A549 (cell line): ENCODE measurements at regions not wholly inside any gene's neighbourhood (a gene's known extent, or its start where the extent isn't known, plus 50 kb on each side); places are given as distances from the start of the nearest gene placed in this dataset.
"Not testable (repeated sequence)": the region's sequence is repeated elsewhere in the genome, so short reads cannot be mapped to it uniquely, and the experiment has no call there.

ENCODE experiments used
- ATAC-seq, 2 experiments: fragments of 200-7000 bp in 1 of 2; fragments of >200 bp in 1 of 2; cut with Nextera tagmentation in 1 of 2; cut with Tn5 transposase in 1 of 2; 3 replicates each; pipeline versions ENCODE4 v1.8.0 to v1.9.1; 2018 to 2020; ENCODE audit warnings: mild to moderate bottlenecking in 1 of 2, moderate library complexity in 1 of 2
- CTCF ChIA-PET: fragments of 300-600 bp; sonication (Branson Sonifier 250); formaldehyde crosslinking; extraction: SDS; loops from one replicate; lab custom pipeline; 2021; ENCODE audit warnings: antibody characterized with exemption, inconsistent platforms; lab: Yijun Ruan, JAX
- POLR2A ChIA-PET: fragments of 350-600 bp; formaldehyde crosslinking; extraction: SDS; loops from one replicate; lab custom pipeline; 2021; ENCODE audit warnings: antibody characterized with exemption, inconsistent platforms; lab: Yijun Ruan, JAX
- DNase-seq, 2 experiments: peaks; one replicate each; pipeline versions ENCODE4 v3.0.0 to v3.0.0-alpha.2; 2011 to 2016; ENCODE audit warnings: low read depth in 1 of 2, low spot score in 1 of 2
- FAIRE-seq: peaks from 2 replicates; lab custom pipeline; 2011; peaks lifted over from hg19 to GRCh38; lab: Jason Lieb, UNC
- H3K27ac ChIP-seq, 2 experiments: fragments of >200 bp; sonication (Bioruptor Twin); formaldehyde crosslinking; 3 replicates each; pipeline ENCODE4 v1.5.1; 2016 to 2017
- H3K4me1 ChIP-seq: fragments of >200 bp; sonication (Bioruptor Twin); formaldehyde crosslinking; 3 replicates; pipeline ENCODE4 v1.6.1; 2016
- H3K4me2 ChIP-seq: fragments of >200 bp; sonication (Bioruptor Twin); formaldehyde crosslinking; 3 replicates; pipeline ENCODE4 v1.6.1; 2016
- H3K4me3 ChIP-seq: fragments of >200 bp; sonication (Bioruptor Twin); formaldehyde crosslinking; 3 replicates; pipeline ENCODE4 v1.5.1; 2016
- H3K9me3 ChIP-seq: fragments of >200 bp; sonication (Bioruptor Twin); formaldehyde crosslinking; 3 replicates; pipeline ENCODE4 v1.6.1; 2016
- CBX2 ChIP-seq: fragments of 200-600 bp; sonication (generic); IDR thresholded peaks from 2 replicates; pipeline ENCODE4 v1.6.1; 2016; ENCODE audit warnings: low read depth, mild to moderate bottlenecking, borderline replicate concordance
- CBX8 ChIP-seq: fragments of 200-600 bp; sonication (generic); IDR thresholded peaks from 2 replicates; pipeline ENCODE4 v1.6.1; 2016
- CEBPB ChIP-seq, 2 experiments: fragments of >200 bp in 1 of 2; sonication (Bioruptor Twin) in 1 of 2; formaldehyde crosslinking in 1 of 2; IDR thresholded peaks; 2 replicates each; pipeline ENCODE4 v1.6.1; 2012 to 2016
- CHD4 ChIP-seq: fragments of 200-600 bp; sonication (generic); IDR thresholded peaks from 2 replicates; pipeline ENCODE4 v1.6.1; 2016; ENCODE audit warnings: antibody characterized with exemption, mild to moderate bottlenecking, borderline replicate concordance
- EHF ChIP-seq: fragments of 250-450 bp; sonication (Bioruptor Pico); IDR thresholded peaks from 2 replicates; pipeline ENCODE4 v1.5.0; 2020; ENCODE audit warnings: mild to moderate bottlenecking
- EHMT2 ChIP-seq: fragments of 200-600 bp; sonication (generic); IDR thresholded peaks from 2 replicates; pipeline ENCODE4 v1.6.1; 2016; ENCODE audit warnings: antibody characterized with exemption, low read depth, mild to moderate bottlenecking, moderate library complexity
- ESRRA ChIP-seq: fragments of 150-350 bp; IDR thresholded peaks from 2 replicates; pipeline ENCODE4 v1.6.1; 2014; ENCODE audit warnings: mild to moderate bottlenecking, low read length, borderline replicate concordance
- GATA3 ChIP-seq: IDR thresholded peaks from 2 replicates; pipeline ENCODE4 v1.6.1; 2012; ENCODE audit warnings: borderline replicate concordance
- HOXA7 ChIP-seq: fragments of 250-450 bp; sonication (Bioruptor Pico); IDR thresholded peaks from 2 replicates; pipeline ENCODE4 v1.5.0; 2020; ENCODE audit warnings: mild to moderate bottlenecking, moderate library complexity
- HOXB13 ChIP-seq: fragments of 250-450 bp; sonication (Bioruptor Pico); IDR thresholded peaks from 2 replicates; pipeline ENCODE4 v1.5.0; 2020; ENCODE audit warnings: low read depth, mild to moderate bottlenecking, moderate library complexity
- KDM1A ChIP-seq: fragments of 200-600 bp; sonication (generic); IDR thresholded peaks from 2 replicates; pipeline ENCODE4 v1.6.1; 2016; ENCODE audit warnings: low read depth, mild to moderate bottlenecking
- KDM5A ChIP-seq: fragments of 200-600 bp; sonication (generic); IDR thresholded peaks from 2 replicates; pipeline ENCODE4 v1.6.1; 2016; ENCODE audit warnings: antibody characterized with exemption, mild to moderate bottlenecking
- MAZ ChIP-seq: fragments of 150-350 bp; IDR thresholded peaks from 2 replicates; pipeline ENCODE4 v1.6.1; 2014; ENCODE audit warnings: antibody characterized with exemption, low read depth, low read length, borderline replicate concordance
- NFE2L2 ChIP-seq: fragments of 150-350 bp; conservative IDR thresholded peaks from 2 replicates; pipeline ENCODE4 v1.6.1; 2014; ENCODE audit warnings: low read length
- PHF8 ChIP-seq: fragments of 200-600 bp; sonication (generic); IDR thresholded peaks from 2 replicates; pipeline ENCODE4 v1.6.1; 2016; ENCODE audit warnings: low read depth, mild to moderate bottlenecking, antibody characterized with exemption, moderate library complexity, borderline replicate concordance
- POLR2AphosphoS2 ChIP-seq: conservative IDR thresholded peaks from 2 replicates; pipeline ENCODE4 v1.6.1; 2012; ENCODE audit warnings: low read length, improper control_type of control experiment, inconsistent platforms
- RFX5 ChIP-seq: fragments of 450-650 bp; IDR thresholded peaks from 2 replicates; pipeline ENCODE4 v1.7.1; 2014; ENCODE audit warnings: antibody characterized with exemption, mild to moderate bottlenecking, moderate library complexity
- RNF2 ChIP-seq: fragments of 200-600 bp; sonication (generic); IDR thresholded peaks from 2 replicates; pipeline ENCODE4 v1.6.1; 2016; ENCODE audit warnings: low read depth, mild to moderate bottlenecking, antibody characterized with exemption, moderate library complexity, borderline replicate concordance
- SMC3 ChIP-seq: fragments of >200 bp; sonication (Bioruptor Twin); formaldehyde crosslinking; IDR thresholded peaks from 3 replicates; pipeline ENCODE4 v1.6.1; 2018; ENCODE audit warnings: inconsistent platforms
- SREBF2 ChIP-seq: fragments of 450-650 bp; IDR thresholded peaks from 2 replicates; pipeline ENCODE4 v1.6.1; 2014; ENCODE audit warnings: mild to moderate bottlenecking, moderate library complexity
- TP53 ChIP-seq: fragments of 250-450 bp; sonication (Bioruptor Pico); IDR thresholded peaks from 2 replicates; pipeline ENCODE4 v1.5.0; 2021; ENCODE audit warnings: mild to moderate bottlenecking, moderate library complexity
- ZFP36 ChIP-seq: fragments of 450-650 bp; IDR thresholded peaks from 2 replicates; pipeline ENCODE4 v1.6.1; 2014; ENCODE audit warnings: borderline replicate concordance; ENCODE audit not compliant: partially characterized antibody
- WGBS: methylation state at CpG from one replicate; pipeline ENCODE4 v1.1.6; 2017; ENCODE audit errors: missing lambda C conversion rate; 5-methylcytosine and 5-hydroxymethylcytosine counted together
- TF ChIP-seq, protein P1 (sequence below): fragments of 150-350 bp; IDR thresholded peaks from 2 replicates; pipeline ENCODE4 v1.6.1; 2014; ENCODE audit warnings: low read depth, mild to moderate bottlenecking, low read length
- TF ChIP-seq, protein P2 (sequence below): fragments of 450-650 bp; IDR thresholded peaks from 2 replicates; pipeline ENCODE4 v1.6.1; 2014; ENCODE audit warnings: antibody characterized with exemption
- TF ChIP-seq, protein P3 (sequence below): IDR thresholded peaks from 2 replicates; pipeline ENCODE4 v1.6.1; 2012

GRCh38 chr18:53843113-53843760, 381.2 kb downstream of the MBD2 start:
- Histone ChIP-seq H3K4me2 (no peak overlapping the region), H3K27ac (no peak overlapping the region), H3K4me1 (no peaks in the 10 kb centered on the region), H3K4me3 (no peak overlapping the region), H3K9me3 (no peaks in the 10 kb centered on the region; the same call in 2 of the 3 replicates)
- ChIA-PET POLR2A (no interaction called here), CTCF (no interaction called here)
- WGBS: 5% methylated on average over 5 of the region's 5 CpGs
- ATAC-seq (no peak), FAIRE-seq (no peak), DNase-seq (no peak)
- TF ChIP-seq ESRRA: no peak
- TF ChIP-seq KDM1A: no peak
- no peak for TF ChIP-seq HOXA7
- TF ChIP-seq CBX2: no peak
- TF ChIP-seq RFX5: no peak
- no peak for TF ChIP-seq MAZ
- TF ChIP-seq HOXB13 (CRISPR knock-in tag): no peak
- TF ChIP-seq, protein P1, sequence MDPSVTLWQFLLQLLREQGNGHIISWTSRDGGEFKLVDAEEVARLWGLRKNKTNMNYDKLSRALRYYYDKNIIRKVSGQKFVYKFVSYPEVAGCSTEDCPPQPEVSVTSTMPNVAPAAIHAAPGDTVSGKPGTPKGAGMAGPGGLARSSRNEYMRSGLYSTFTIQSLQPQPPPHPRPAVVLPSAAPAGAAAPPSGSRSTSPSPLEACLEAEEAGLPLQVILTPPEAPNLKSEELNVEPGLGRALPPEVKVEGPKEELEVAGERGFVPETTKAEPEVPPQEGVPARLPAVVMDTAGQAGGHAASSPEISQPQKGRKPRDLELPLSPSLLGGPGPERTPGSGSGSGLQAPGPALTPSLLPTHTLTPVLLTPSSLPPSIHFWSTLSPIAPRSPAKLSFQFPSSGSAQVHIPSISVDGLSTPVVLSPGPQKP: no peak

GRCh38 chr18:53838746-53839145, 385.7 kb downstream of the MBD2 start:
- Histone ChIP-seq H3K4me3 (no peak overlapping the region), H3K27ac (no peak overlapping the region), H3K9me3 (no peaks in the 10 kb centered on the region), H3K4me1 (no peaks in the 10 kb centered on the region), H3K4me2 (no peak overlapping the region)
- TF ChIP-seq ESRRA: no peak
- TF ChIP-seq, protein P2, sequence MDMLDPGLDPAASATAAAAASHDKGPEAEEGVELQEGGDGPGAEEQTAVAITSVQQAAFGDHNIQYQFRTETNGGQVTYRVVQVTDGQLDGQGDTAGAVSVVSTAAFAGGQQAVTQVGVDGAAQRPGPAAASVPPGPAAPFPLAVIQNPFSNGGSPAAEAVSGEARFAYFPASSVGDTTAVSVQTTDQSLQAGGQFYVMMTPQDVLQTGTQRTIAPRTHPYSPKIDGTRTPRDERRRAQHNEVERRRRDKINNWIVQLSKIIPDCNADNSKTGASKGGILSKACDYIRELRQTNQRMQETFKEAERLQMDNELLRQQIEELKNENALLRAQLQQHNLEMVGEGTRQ: no peak
- no peak for TF ChIP-seq HOXA7
- TF ChIP-seq KDM5A: no peak
- no peak for TF ChIP-seq TP53 (CRISPR knock-in tag)
- TF ChIP-seq CEBPB (IDR thresholded peaks at IDR 0.05): no peak
- no peak for TF ChIP-seq CBX2
- TF ChIP-seq SREBF2: no peak
- TF ChIP-seq ZFP36: no peak
- TF ChIP-seq CBX8: no peak
- no peak for TF ChIP-seq EHMT2
- no peak for TF ChIP-seq POLR2AphosphoS2
- no peak for TF ChIP-seq GATA3
- no peak for TF ChIP-seq NFE2L2
- TF ChIP-seq RNF2: no peak
- no peak for TF ChIP-seq PHF8
- TF ChIP-seq CHD4: no peak
- TF ChIP-seq EHF (CRISPR knock-in tag): no peak
- TF ChIP-seq, protein P3, sequence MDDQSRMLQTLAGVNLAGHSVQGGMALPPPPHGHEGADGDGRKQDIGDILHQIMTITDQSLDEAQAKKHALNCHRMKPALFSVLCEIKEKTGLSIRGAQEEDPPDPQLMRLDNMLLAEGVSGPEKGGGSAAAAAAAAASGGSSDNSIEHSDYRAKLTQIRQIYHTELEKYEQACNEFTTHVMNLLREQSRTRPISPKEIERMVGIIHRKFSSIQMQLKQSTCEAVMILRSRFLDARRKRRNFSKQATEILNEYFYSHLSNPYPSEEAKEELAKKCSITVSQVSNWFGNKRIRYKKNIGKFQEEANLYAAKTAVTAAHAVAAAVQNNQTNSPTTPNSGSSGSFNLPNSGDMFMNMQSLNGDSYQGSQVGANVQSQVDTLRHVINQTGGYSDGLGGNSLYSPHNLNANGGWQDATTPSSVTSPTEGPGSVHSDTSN: no peak
- no peak for TF ChIP-seq SMC3
- FAIRE-seq: no peak
- ATAC-seq: no peak
- 4% methylated on average over 4 of the region's 4 CpGs for WGBS
- ChIA-PET POLR2A (no interaction called here), CTCF (no interaction called here)
- no peak for DNase-seq

DNA sequence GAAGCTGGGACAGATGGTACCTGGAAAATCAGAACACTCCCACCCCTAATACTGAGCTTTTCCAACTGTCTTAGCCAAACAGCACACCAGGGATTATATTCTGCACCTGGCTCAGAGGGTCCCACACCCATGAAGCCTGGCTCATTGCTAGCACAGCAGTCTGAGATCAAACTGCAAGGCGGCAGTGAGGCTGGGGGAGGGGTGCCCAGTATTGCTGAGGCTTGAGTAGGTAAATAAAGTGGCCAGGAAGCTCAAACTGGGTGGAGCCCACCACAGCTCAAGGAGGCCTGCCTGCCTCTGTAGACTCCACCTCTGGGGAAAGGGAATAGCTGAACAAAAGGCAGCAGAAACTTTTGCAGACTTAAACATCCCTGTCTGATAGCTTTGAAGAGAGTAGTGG, 403.3 kb downstream of the MBD2 start:
- POLR2A ChIA-PET, H3K4me1 ChIP-seq, H3K4me2 ChIP-seq, DNase-seq, H3K4me3 ChIP-seq, H3K27ac ChIP-seq, ATAC-seq, FAIRE-seq, H3K9me3 ChIP-seq: not testable (repeated sequence)
- CTCF ChIA-PET: interaction anchor here (0.6 kb wide), 1 partner anchor 25 kb away, joined by 3 read pairs; no protein-coding TSS in a partner anchor
- no CpG with 5 or more reads among the region's 1 CpG for WGBS
